KMS-11 (cell line): ENCODE measurements at regions not wholly inside any gene's neighbourhood (a gene's known extent, or its start where the extent isn't known, plus 50 kb on each side); places are given as distances from the start of the nearest gene placed in this dataset.

Experiments
- H2AFZ ChIP-seq: fragments of 200-600 bp; sonication (generic); 2 replicates; pipeline ENCODE4 v1.6.1; 2016; ENCODE audit warnings: antibody characterized with exemption, mixed run types, low read depth
- H3K27ac ChIP-seq: fragments of 200-600 bp; sonication (generic); 2 replicates; pipeline ENCODE4 v1.6.1; 2016; ENCODE audit warnings: mild to moderate bottlenecking, mixed run types
- H3K27me3 ChIP-seq: fragments of 200-600 bp; sonication (generic); 2 replicates; pipeline ENCODE4 v1.6.1; 2017; ENCODE audit warnings: mild to moderate bottlenecking, low read depth, mixed run types, moderate library complexity; ENCODE audit not compliant: insufficient read depth
- H3K36me3 ChIP-seq: fragments of 200-600 bp; sonication (generic); 2 replicates; pipeline ENCODE4 v1.6.1; 2017; ENCODE audit warnings: mild to moderate bottlenecking, mixed run types; ENCODE audit not compliant: insufficient read depth
- H3K4me1 ChIP-seq: fragments of 200-600 bp; sonication (generic); 2 replicates; pipeline ENCODE4 v1.6.1; 2016; ENCODE audit warnings: mild to moderate bottlenecking, low read depth, mixed run types; ENCODE audit not compliant: poor library complexity, severe bottlenecking
- H3K4me2 ChIP-seq: fragments of 200-600 bp; sonication (generic); 2 replicates; pipeline ENCODE4 v1.7.0; 2016; ENCODE audit warnings: mild to moderate bottlenecking, mixed run types
- H3K4me3 ChIP-seq: fragments of 200-600 bp; sonication (generic); IDR thresholded peaks from 2 replicates; pipeline ENCODE4 v1.6.1; 2017; ENCODE audit warnings: low read depth, low read length, mixed read lengths; ENCODE audit not compliant: insufficient read depth
- H3K79me2 ChIP-seq: fragments of 200-600 bp; sonication (generic); 2 replicates; pipeline ENCODE4 v1.6.1; 2016; ENCODE audit warnings: low read depth, mixed run types; ENCODE audit not compliant: insufficient read depth
- H3K9ac ChIP-seq: fragments of 200-600 bp; sonication (generic); 2 replicates; pipeline ENCODE4 v1.6.1; 2016; ENCODE audit warnings: mild to moderate bottlenecking, mixed run types
- H4K20me1 ChIP-seq: fragments of 200-600 bp; sonication (generic); 2 replicates; pipeline ENCODE4 v1.6.1; 2016; ENCODE audit warnings: mild to moderate bottlenecking, mixed run types; ENCODE audit not compliant: insufficient read depth
- CTCF ChIP-seq: fragments of 200-600 bp; sonication (generic); conservative IDR thresholded peaks from 2 replicates; pipeline ENCODE4 v1.6.1; 2017; ENCODE audit warnings: low read depth, mild to moderate bottlenecking, antibody characterized with exemption, low read length, moderate library complexity, mixed read lengths

DNA sequence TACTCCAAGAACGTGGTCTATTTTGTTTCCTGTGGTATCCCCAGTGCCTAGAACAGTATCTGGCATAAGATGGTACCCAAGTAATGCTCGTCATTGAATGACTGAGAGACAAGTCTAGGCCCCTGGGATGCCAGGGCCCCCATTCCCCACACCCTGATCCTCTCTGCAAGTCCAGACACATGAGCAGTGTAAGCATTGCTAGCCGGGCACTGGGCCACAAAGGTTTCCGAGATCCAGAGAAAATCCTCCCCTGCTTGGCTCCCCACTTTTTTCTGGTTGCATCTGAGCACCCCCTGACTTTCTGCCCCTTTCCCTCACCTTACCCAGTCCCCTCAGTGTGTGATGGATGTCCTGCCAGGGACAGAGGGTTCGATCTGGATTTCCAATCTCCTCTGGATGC lies 160.1 kb upstream of the NECTIN1 start:
- no peak for TF ChIP-seq CTCF
- H3K27me3 ChIP-seq, result no peaks in the 10 kb centered on the region
- no peaks in the 10 kb centered on the region for H3K36me3 ChIP-seq
- H3K27ac ChIP-seq, result no peak overlapping the region
- H3K4me2 ChIP-seq, result no peak overlapping the region
- H3K79me2 ChIP-seq, result no peaks in the 10 kb centered on the region
- H4K20me1 ChIP-seq, result no peaks in the 10 kb centered on the region
- no peak overlapping the region for H3K9ac ChIP-seq
- H3K4me3 ChIP-seq, result no peak overlapping the region
- H2AFZ ChIP-seq, result no peak overlapping the region
- H3K4me1 ChIP-seq, result no peaks in the 10 kb centered on the region

DNA sequence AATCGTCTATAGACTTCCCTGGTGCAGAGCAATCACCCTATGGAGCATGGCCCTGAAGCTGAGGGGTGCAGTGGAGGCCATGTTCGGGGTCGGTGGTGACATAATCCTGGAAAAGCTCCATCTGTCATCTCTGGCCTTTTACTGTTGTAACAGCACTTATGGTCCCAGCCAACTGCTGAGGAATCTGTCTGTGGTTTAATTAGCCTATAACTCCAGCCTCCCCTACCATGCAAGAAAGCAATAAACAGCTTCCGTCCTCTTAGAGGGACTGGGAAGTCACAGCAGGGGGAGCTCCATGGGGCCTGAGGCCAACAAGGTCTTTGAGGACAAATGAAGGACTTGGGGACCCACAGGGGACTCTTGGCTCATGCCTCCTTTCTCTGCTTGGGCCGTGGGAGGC lies 159.1 kb upstream of the NECTIN1 start:
- Histone ChIP-seq H4K20me1 (no peaks in the 10 kb centered on the region), H3K27ac (no peak overlapping the region), H3K79me2 (no peaks in the 10 kb centered on the region), H3K4me1 (no peaks in the 10 kb centered on the region), H3K36me3 (no peaks in the 10 kb centered on the region), H3K4me2 (no peak overlapping the region), H3K9ac (no peak overlapping the region), H2AFZ (no peak overlapping the region), H3K4me3 (no peak overlapping the region), H3K27me3 (no peaks in the 10 kb centered on the region)
- TF ChIP-seq CTCF, result no peak

GRCh38 chr11:119886667-119887230 lies 157.7 kb upstream of the NECTIN1 start:
- TF ChIP-seq CTCF, result no peak
- H3K4me2 ChIP-seq, result no peak overlapping the region

GRCh38 chr11:119885861-119886567 lies 157.0 kb upstream of the NECTIN1 start:
- no peak for TF ChIP-seq CTCF
- H3K27ac ChIP-seq, result no peak overlapping the region
- no peak overlapping the region for H3K9ac ChIP-seq
- H3K36me3 ChIP-seq, result no peaks in the 10 kb centered on the region
- no peaks in the 10 kb centered on the region for H3K4me1 ChIP-seq
- no peak overlapping the region for H3K4me2 ChIP-seq
- no peaks in the 10 kb centered on the region for H4K20me1 ChIP-seq
- H3K79me2 ChIP-seq, result no peaks in the 10 kb centered on the region
- H3K4me3 ChIP-seq, result no peak overlapping the region
- no peaks in the 10 kb centered on the region for H3K27me3 ChIP-seq
- no peak overlapping the region for H2AFZ ChIP-seq

More at GRCh38 chr11:119886667-119887230, 157.7 kb upstream of the NECTIN1 start:
- no peaks in the 10 kb centered on the region for H3K36me3 ChIP-seq
- no peaks in the 10 kb centered on the region for H4K20me1 ChIP-seq
- H3K27ac ChIP-seq, result no peak overlapping the region
- no peaks in the 10 kb centered on the region for H3K79me2 ChIP-seq
- no peaks in the 10 kb centered on the region for H3K4me1 ChIP-seq
- no peak overlapping the region for H3K4me3 ChIP-seq
- H3K9ac ChIP-seq, result no peak overlapping the region
- no peaks in the 10 kb centered on the region for H3K27me3 ChIP-seq
- no peak overlapping the region for H2AFZ ChIP-seq
